Stimulated activated CD4-positive, alpha-beta T cell treated with anti-CD3 and anti-CD28 coated beads, Interleukin-2, amount 100 ng/mL, for 24 hours (primary cell): ENCODE measurements at regions not wholly inside any gene's neighbourhood (a gene's known extent, or its start where the extent isn't known, plus 50 kb on each side); places are given as distances from the start of the nearest gene placed in this dataset.
"Not testable (repeated sequence)": the region's sequence is repeated elsewhere in the genome, so short reads cannot be mapped to it uniquely, and the experiment has no call there.

Experiments
- DNase-seq, 2 donors: peaks; one replicate each; pipeline ENCODE4 v3.0.0-alpha.2; 2020

DNA sequence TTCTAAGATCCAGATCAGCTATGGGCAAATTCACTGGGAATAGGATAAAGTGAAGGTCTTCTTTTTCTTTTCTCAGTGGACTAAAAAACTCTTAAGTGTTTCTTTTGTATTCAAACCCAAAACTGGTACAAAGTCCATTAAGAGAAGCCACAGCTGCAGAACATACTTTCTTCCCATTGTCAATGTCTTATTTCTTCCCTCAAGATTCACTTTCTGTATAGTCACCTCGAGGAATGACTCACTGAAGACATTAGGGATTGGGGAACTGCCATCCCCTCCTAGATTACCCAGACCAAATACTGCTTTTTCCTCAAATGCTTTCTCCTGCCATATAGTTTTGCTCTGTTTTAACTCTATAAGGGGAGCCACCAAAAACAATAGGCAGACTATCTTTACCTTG, 117.4 kb upstream of the SYT13 start:
- DNase-seq: not testable (repeated sequence)

DNA sequence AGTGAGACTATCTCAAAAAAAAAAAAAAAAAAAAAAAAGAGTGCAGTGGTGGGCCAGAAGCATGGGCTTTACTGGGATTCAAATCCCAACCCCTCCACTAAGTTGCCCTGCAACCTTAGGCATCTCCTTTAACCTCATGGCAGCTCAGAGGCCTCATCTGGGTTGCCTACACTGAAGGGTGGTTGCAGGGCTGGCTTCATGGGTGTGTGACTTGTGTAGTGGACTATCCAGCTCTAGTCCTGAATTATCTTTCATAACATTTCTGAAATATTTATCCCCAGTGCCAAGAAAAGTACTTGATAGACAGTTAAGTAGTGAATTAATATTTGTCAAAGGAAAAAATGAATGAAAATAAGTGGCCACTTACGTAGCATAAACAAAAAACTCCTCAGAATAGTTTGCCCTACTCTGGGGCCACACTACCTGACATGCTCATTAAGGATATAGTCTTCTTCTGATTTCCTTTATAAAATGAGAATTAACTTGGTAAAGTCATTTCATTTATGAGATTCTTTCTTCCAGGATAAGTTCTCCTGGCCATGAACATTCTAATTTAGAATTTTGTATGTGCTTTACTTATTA, 116.0 kb upstream of the SYT13 start:
- no peak for DNase-seq

DNA sequence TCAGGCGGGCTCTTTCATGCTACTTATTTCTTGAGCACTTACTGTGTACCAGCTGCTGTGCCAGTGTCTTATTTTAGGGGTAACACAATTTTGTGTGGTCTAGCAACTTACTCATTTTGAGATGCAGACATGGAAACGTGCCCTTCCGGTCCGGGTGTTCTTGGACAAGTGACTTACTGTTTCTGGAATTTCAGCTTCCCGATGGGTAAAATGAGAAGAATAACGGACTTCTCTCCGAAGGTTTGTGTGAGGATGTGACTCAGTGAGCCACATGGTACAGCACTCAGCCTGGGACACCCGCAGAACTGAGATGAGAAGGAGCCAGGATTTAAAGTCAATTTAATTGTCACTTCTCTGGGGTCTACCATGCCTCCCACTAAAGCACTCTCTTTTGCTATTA, 114.5 kb upstream of the SYT13 start:
- no peak for DNase-seq

GRCh38 chr11:45399166-45399565, 113.0 kb upstream of the SYT13 start:
- no peak for DNase-seq

GRCh38 chr11:45398325-45398724, 112.2 kb upstream of the SYT13 start:
- no peak for DNase-seq

GRCh38 chr11:45396394-45396793, 110.3 kb upstream of the SYT13 start:
- DNase-seq: no peak

DNA sequence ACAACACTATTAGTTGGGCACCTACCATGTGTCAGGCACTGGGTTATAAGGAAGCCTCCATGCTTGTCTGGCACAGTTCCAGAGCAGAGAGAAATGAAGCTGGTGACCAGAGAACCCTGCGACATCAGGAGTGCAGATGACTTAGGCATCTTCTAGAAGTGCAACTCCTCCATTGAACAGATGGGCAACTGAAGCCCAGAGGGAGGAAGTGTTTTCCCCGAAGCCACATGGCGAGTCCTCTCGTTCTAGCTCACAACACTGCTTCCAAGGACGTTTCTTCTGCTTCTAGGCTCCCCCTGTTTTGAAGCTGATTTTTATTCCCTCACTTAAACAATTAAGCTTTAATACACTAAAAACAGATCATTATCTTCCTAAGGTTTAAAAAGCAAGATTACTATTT, 109.8 kb upstream of the SYT13 start:
- no peak for DNase-seq

DNA sequence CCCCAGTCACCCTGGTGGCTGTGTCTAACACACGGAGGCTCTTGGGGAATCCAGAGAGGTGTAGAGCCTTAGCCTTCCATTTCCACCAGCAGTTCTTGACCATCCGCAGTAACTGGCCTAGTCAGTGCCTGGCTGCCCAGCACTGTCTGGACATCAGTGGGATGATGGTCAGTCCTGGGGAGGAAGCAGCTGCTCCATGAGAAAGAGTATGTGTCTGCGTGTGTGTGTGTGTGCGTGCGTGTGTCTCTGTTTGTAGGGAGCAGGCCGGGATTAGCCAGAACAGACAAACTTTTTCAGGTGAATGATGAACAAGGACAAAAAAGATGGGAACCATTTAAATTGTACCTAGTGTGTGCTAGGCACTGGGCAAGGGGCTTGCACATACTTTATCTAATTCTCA, 109.3 kb upstream of the SYT13 start:
- DNase-seq: no peak

GRCh38 chr11:45394294-45395085, 108.3 kb upstream of the SYT13 start:
- no peak for DNase-seq

DNA sequence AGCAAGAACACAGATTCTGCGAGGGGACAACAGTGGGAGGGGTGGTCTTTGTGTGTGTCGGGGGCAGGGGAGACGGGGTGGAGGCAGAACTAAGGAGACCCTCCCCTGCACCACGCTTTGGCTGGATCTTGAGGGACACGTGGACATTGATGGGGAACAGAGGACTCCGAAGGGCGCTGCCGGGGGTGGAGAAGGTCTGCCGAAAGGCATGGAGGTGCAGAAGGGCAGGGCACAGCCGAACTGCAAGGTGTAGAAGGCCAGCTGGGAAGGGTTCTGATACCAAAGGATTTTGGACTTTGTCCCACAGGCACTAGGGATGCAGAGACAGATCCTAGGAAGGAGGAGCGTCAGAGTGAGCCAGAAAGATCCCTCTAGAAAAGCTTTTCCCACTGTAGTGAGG, 107.7 kb upstream of the SYT13 start:
- DNase-seq: no peak

DNA sequence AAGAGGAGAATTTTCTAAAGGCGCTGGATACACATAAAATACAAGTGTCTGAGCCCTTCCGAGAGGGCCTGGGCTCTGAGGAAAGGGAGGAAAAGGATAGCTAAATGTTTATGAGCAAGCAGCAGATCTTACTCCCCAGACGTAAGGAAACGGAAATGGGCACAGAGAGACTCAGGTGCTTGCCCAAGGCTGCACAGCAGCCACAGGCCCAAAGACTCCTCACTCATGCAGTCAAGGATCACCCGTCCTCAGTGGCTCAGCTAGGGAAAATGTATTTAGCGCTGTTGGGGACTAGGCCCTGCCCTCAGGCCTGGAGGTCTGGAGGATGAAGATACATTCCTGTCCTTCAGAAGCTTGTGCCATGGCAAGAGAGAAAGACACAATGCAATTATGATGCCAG, 107.2 kb upstream of the SYT13 start:
- DNase-seq: no peak

DNA sequence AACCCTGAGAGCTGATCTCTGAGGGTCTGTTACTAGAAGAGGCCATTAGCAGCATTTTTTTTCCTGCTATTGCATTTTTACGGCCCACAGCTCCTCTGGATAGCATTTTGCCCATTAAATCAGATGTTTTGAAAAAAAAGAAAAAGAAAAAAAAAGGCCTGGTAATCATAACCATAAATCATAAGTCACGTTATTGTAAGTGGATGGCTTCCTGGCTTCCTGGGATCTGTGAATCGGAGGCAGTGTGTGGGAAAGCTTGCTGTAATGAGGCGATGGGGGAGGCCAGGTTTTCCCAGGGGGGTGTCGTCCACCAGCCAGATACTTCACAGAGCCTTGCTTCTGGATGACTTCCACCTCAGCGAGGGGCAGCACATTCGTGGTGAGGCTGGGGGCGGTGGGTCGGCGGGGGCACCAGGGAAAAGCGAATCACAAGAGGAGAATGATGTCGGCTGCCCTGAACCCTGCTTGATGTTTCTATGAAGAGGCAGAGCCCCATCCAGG, 106.5 kb upstream of the SYT13 start:
- DNase-seq: no peak

DNA sequence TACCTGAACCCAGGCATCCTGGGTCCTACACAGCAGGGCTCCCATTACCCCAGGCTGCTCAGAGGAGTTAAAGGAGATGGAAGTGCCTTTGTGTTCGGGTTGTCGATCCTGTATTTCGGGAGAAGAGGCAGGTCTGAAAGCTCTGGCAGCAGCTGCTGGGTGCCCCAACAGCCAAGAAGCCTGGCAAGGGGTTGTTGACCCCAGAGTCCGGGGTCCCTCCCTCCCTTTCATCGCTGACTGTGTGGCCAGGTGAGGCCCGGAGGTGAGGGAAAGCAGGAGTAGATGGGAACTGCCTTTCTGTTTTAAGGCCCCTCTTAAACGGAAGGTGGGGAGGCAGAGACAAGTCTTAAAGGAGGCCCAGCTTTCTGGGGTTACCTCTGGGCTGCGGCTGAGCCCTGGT, 106.0 kb upstream of the SYT13 start:
- no peak for DNase-seq

- no peak for DNase-seq
Measured at GRCh38 chr11:45391168-45391850, 105.2 kb upstream of the SYT13 start.

GRCh38 chr11:45390407-45390806, 104.3 kb upstream of the SYT13 start:
- DNase-seq: no peak

- DNase-seq: no peak
Measured at GRCh38 chr11:45388472-45388871, 102.3 kb upstream of the SYT13 start.

- DNase-seq: not testable (repeated sequence)
Measured at GRCh38 chr11:45387885-45388284, 101.7 kb upstream of the SYT13 start.

DNA sequence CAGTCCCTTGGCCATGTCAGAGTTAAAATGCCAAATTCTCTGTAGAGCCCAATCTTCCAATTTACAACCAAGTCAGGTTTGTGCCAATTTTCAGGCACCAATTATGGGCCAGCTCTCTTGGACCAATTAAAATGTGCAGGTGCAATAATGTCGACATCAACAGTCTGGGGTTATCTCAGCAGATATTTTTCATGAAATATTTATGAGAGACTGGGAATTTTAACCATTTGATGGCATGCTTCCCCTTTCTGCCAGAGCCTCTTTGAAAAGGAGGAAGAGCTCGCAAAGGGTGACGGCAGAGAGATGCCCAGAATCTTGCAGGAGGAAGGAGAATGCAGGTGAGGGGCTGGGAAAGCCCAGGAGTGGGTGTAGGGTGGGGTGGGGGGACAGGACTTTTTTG, 100.8 kb upstream of the SYT13 start:
- no peak for DNase-seq

GRCh38 chr11:45385844-45386243, 99.7 kb upstream of the SYT13 start:
- DNase-seq: no peak

- no peak for DNase-seq
Measured at GRCh38 chr11:45385423-45385822, 99.3 kb upstream of the SYT13 start.

DNA sequence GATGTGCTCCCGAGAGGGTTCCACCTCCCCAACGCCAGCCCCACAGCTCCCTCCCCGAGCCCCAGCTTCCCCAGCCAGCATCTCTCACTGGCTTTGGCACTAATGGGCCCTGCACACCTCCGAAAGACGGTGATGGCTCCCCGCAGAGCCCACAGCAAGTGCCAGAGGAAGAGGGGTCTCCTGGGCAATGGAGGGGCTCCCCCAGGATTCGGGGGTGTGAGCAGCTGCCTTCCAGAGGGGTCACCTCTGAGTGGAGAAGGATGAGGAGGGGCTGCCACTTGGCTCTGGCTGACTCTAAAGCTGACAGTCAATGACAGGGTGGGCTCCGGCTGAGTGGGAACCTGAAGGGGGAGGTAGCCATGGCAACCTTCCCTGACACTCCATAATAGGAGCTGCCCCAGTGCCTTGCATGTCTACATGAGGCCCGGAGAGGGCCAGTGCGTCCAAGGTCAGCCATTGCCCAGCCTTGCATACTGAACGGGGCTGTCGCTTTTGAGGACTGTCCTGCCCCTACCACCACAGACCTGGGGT, 98.6 kb upstream of the SYT13 start:
- DNase-seq: no peak

- DNase-seq: no peak
Measured at GRCh38 chr11:45384016-45384415, 97.9 kb upstream of the SYT13 start.

- no peak for DNase-seq
Measured at GRCh38 chr11:45383224-45383623, 97.1 kb upstream of the SYT13 start.
